DMS153 (cell line): ENCODE measurements at regions not wholly inside any gene's neighbourhood (a gene's known extent, or its start where the extent isn't known, plus 50 kb on each side); places are given as distances from the start of the nearest gene placed in this dataset.
"Not testable (repeated sequence)": the region's sequence is repeated elsewhere in the genome, so short reads cannot be mapped to it uniquely, and the experiment has no call there.

Source experiments
- DNase-seq: peaks from one replicate; lab custom pipeline; 2025; lab: John Stamatoyannopoulos, UW

- not testable (repeated sequence) for DNase-seq
These were observed 101.0 kb upstream of the HMX1 start for GRCh38 chr4:8972635-8973034.

- DNase-seq, result not testable (repeated sequence)
These were observed 94.3 kb upstream of the HMX1 start for GRCh38 chr4:8965896-8966295.

- DNase-seq, result not testable (repeated sequence)
These were observed 92.7 kb upstream of the HMX1 start for GRCh38 chr4:8964201-8964788.

GRCh38 chr4:8963533-8963932 is 91.9 kb upstream of the HMX1 start:
- not testable (repeated sequence) for DNase-seq

GRCh38 chr4:8961343-8961742 is 89.7 kb upstream of the HMX1 start:
- not testable (repeated sequence) for DNase-seq

- not testable (repeated sequence) for DNase-seq
These were observed 87.8 kb upstream of the HMX1 start for GRCh38 chr4:8959471-8959870.

GRCh38 chr4:8954001-8954400 is 82.4 kb upstream of the HMX1 start:
- not testable (repeated sequence) for DNase-seq

GRCh38 chr4:8952791-8953190 is 81.2 kb upstream of the HMX1 start:
- not testable (repeated sequence) for DNase-seq

- not testable (repeated sequence) for DNase-seq
These were observed 80.5 kb upstream of the HMX1 start for GRCh38 chr4:8952109-8952508.

GRCh38 chr4:8945506-8945905 is 73.9 kb upstream of the HMX1 start:
- DNase-seq, result not testable (repeated sequence)

- DNase-seq, result not testable (repeated sequence)
These were observed 71.7 kb upstream of the HMX1 start for GRCh38 chr4:8943367-8943766.

- DNase-seq, result not testable (repeated sequence)
These were observed 70.4 kb upstream of the HMX1 start for GRCh38 chr4:8942088-8942487.

GRCh38 chr4:8941492-8941805 is 69.8 kb upstream of the HMX1 start:
- DNase-seq, result not testable (repeated sequence)

- no peak for DNase-seq
These were observed 69.3 kb upstream of the HMX1 start for GRCh38 chr4:8940792-8941491.

- DNase-seq, result no peak
These were observed 68.5 kb upstream of the HMX1 start for GRCh38 chr4:8939840-8940742.

GRCh38 chr4:8939160-8939839 is 67.7 kb upstream of the HMX1 start:
- DNase-seq, result no peak

- no peak for DNase-seq
These were observed 67.0 kb upstream of the HMX1 start for GRCh38 chr4:8938623-8939022.

- no peak for DNase-seq
These were observed 66.5 kb upstream of the HMX1 start for GRCh38 chr4:8938137-8938536.

GRCh38 chr4:8932884-8933283 is 61.2 kb upstream of the HMX1 start:
- DNase-seq, result no peak

- DNase-seq, result no peak
These were observed 56.4 kb upstream of the HMX1 start for GRCh38 chr4:8928074-8928473.

- DNase-seq, result no peak
These were observed 50.8 kb upstream of the HMX1 start for GRCh38 chr4:8922481-8922880.

- DNase-seq, result no peak
These were observed 49.8 kb upstream of the HMX1 start for GRCh38 chr4:8921465-8921864.
